NB4 (cell line): ENCODE measurements at regions not wholly inside any gene's neighbourhood (a gene's known extent, or its start where the extent isn't known, plus 50 kb on each side); places are given as distances from the start of the nearest gene placed in this dataset.

Source experiments
- DNase-seq: peaks from one replicate; pipeline ENCODE4 v3.0.0; 2010; ENCODE audit warnings: low read depth
- H3K4me3 ChIP-seq: one replicate; pipeline ENCODE4 v1.5.1; 2011; ENCODE audit warnings: mild to moderate bottlenecking, low read depth, low read length, moderate library complexity
- MYC ChIP-seq: IDR thresholded peaks from 2 replicates; pipeline ENCODE4 v1.6.1; 2011; ENCODE audit warnings: low read depth, low read length
- POLR2A ChIP-seq: IDR thresholded peaks from 2 replicates; pipeline ENCODE4 v1.6.1; 2011; ENCODE audit warnings: mild to moderate bottlenecking; ENCODE audit not compliant: insufficient read length; ENCODE audit errors: extremely low read depth
- TF ChIP-seq, protein P1 (sequence below): IDR thresholded peaks from one replicate; pipeline ENCODE4 v1.5.1; 2012; ENCODE audit warnings: low read depth, low read length
- TF ChIP-seq, protein P2 (sequence below): IDR thresholded peaks from 2 replicates; pipeline ENCODE4 v1.6.1; 2011; ENCODE audit warnings: low read depth, low read length

DNA sequence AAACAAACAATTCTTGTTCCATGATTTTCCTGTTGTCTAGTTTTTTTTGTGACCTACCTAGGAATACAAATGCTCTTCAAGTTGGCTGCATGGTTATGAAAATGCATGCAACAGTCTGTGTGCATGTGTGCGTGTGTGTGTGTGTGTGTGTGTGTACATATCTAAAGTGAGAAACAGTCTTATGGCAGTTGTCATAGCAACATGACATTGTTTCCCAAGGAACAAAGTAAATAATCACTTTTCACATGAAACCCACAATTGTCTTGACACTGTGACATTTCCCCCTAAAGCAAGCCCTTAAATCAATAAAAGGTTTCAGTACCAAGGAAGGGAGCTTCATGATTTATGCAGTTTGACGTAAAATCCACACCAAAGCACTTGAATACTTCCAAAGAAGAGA is 758.4 kb downstream of the CDH8 start:
- no peak overlapping the region for H3K4me3 ChIP-seq
- TF ChIP-seq, protein P1, sequence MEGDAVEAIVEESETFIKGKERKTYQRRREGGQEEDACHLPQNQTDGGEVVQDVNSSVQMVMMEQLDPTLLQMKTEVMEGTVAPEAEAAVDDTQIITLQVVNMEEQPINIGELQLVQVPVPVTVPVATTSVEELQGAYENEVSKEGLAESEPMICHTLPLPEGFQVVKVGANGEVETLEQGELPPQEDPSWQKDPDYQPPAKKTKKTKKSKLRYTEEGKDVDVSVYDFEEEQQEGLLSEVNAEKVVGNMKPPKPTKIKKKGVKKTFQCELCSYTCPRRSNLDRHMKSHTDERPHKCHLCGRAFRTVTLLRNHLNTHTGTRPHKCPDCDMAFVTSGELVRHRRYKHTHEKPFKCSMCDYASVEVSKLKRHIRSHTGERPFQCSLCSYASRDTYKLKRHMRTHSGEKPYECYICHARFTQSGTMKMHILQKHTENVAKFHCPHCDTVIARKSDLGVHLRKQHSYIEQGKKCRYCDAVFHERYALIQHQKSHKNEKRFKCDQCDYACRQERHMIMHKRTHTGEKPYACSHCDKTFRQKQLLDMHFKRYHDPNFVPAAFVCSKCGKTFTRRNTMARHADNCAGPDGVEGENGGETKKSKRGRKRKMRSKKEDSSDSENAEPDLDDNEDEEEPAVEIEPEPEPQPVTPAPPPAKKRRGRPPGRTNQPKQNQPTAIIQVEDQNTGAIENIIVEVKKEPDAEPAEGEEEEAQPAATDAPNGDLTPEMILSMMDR = no peak
- TF ChIP-seq, protein P2, sequence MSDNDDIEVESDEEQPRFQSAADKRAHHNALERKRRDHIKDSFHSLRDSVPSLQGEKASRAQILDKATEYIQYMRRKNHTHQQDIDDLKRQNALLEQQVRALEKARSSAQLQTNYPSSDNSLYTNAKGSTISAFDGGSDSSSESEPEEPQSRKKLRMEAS = no peak
- TF ChIP-seq MYC = no peak
- TF ChIP-seq POLR2A = no peak
- no peak for DNase-seq

DNA sequence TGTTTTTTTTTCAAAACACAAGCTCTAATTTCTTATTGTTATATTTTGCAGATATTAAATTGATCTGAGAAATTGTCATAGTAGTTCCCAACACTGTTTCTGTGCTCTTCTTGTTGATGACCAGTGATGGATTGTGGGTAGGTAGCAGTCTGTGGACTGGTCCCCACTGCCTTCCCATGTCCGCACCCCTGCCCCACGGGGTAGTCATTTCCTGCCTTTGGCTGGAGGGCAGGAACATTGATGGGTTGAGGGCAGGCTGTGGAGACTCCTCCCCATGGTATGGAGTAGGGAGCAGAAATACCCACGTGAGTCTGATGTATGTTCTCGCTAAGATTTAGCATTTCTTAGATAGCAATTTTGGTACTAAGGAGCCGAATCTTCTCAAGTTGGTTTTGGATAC is 762.0 kb downstream of the CDH8 start:
- TF ChIP-seq, protein P1 = no peak
- TF ChIP-seq, protein P2 = no peak
- TF ChIP-seq POLR2A (no peak), MYC (no peak)
- H3K4me3 ChIP-seq = no peak overlapping the region
- DNase-seq = no peak

DNA sequence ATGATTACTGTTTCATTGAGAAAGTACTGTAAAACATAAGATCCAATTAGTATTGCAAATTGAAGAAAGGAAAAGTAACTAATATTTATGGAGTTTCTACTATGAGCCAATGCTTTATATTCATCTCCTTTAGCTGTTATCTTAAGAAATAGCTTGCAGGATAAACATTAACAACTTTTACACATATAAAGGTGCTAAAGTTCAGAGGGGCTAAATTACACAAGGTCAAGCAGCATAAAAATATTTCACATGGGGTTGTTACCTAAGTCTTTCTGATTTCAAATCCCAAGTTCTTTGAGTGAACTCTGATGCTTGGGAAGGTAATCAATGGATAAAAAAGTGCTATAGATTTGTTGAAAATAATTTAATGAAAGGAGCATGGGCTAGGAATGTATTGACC is 765.5 kb downstream of the CDH8 start:
- no peak overlapping the region for H3K4me3 ChIP-seq
- no peak for DNase-seq
- TF ChIP-seq, protein P1 = no peak
- TF ChIP-seq MYC (no peak), POLR2A (no peak)
- TF ChIP-seq, protein P2 = no peak

DNA sequence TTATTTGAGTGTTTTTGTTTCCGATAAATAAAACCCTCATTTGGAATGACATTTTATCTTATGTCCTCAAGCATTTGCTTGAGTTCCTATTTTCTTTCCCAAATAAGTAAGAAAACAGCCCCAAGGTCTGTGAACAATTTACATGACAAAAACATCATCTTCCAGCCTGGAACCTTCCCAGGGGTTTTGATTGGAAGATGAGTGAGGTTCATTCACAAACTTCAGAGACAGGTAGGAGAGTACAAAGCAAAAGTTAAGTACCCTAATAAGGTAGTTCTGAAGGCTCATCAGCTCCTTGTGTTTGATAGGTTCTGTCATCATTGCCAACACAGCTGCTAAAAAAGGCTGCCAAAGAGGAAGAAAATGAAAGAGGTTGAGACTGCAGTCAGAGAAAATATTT is 772.8 kb downstream of the CDH8 start:
- TF ChIP-seq, protein P2 = no peak
- TF ChIP-seq POLR2A (no peak), MYC (no peak)
- TF ChIP-seq, protein P1 = no peak
- no peak for DNase-seq

DNA sequence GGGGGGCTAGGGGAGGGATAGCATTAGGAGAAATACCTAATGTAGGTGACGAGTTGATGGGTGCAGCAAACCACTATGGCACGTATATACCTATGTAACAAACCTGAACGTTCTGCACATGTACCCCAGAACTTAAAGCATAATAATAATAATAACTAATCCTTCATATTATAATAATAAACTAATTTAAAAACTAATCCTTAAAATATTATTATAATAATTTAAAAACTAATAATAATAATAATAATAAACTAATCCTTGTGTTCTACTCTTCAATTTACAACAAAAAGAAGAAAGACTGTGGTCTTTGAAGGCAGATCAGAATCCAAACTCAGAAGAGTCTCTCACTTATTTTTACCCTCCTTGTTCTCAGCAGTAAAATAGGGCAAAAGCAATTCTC is 774.9 kb downstream of the CDH8 start:
- TF ChIP-seq, protein P2 = no peak
- TF ChIP-seq, protein P1 = no peak
- TF ChIP-seq MYC = no peak
- no peak for TF ChIP-seq POLR2A
- H3K4me3 ChIP-seq = no peak overlapping the region
- no peak for DNase-seq

More for the DNA sequence above, 772.8 kb downstream of the CDH8 start:
- no peak overlapping the region for H3K4me3 ChIP-seq

DNA sequence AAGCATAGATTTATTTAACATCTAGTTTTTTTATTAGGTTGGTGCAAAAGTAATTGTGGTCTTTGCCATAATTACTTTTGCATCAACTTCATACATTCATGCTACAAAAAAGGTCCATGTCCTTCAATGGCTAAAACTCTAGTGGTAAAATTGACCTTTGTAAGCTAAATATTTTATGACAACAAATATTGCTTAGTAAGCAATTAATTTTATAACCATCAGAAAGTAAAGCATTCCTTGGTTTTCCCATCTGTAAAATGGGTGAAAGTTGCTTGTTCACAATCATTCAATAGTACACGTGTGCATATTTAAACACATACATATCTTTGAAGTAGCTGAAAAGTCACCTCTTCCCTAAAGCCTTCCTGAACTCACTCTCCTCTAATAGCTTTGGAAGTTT is 789.6 kb downstream of the CDH8 start:
- TF ChIP-seq, protein P1 = no peak
- TF ChIP-seq, protein P2 = no peak
- no peak for TF ChIP-seq POLR2A
- TF ChIP-seq MYC = no peak
- DNase-seq = no peak
- H3K4me3 ChIP-seq = no peak overlapping the region
